IMR-90 (cell line): ENCODE measurements at regions not wholly inside any gene's neighbourhood (a gene's known extent, or its start where the extent isn't known, plus 50 kb on each side); places are given as distances from the start of the nearest gene placed in this dataset.

Experiments used
- ATAC-seq: fragments of 200-7000 bp; cut with Tn5 transposase; 2 replicates; pipeline ENCODE4 v1.9.1; 2020; ENCODE audit warnings: low read depth, mild to moderate bottlenecking, moderate library complexity
- BruUV-seq: library from RNA; stranded (reverse); fragments of 400-500 nt; replicated peaks from 2 replicates; lab custom pipeline; 2021; lab: Mats Ljungman, UMichigan
- CTCF ChIA-PET: fragments of 300-600 bp; formaldehyde crosslinking; extraction: SDS; loops from one replicate; lab custom pipeline; 2021; ENCODE audit warnings: antibody characterized with exemption; lab: Yijun Ruan, JAX
- POLR2A ChIA-PET: fragments of 300-600 bp; sonication (Branson Sonifier 250); formaldehyde crosslinking; loops from one replicate; lab custom pipeline; 2022; ENCODE audit warnings: antibody characterized with exemption; ENCODE audit not compliant: unreplicated experiment; lab: Charles Lee
- DNase-seq: peaks from one replicate; pipeline ENCODE4 v3.0.0; 2013
- H2AFZ ChIP-seq: replicated peaks from 2 replicates; pipeline ENCODE3; 2013; ENCODE audit warnings: low read length, mild to moderate bottlenecking; ENCODE audit not compliant: poor library complexity
- H2AK5ac ChIP-seq: 2 replicates; pipeline ENCODE4 v1.6.1; 2013; ENCODE audit warnings: low read depth, low read length, inconsistent platforms
- H2AK9ac ChIP-seq: replicated peaks from 2 replicates; pipeline ENCODE3; 2013; ENCODE audit warnings: mild to moderate bottlenecking, low read depth, low read length, moderate library complexity; ENCODE audit not compliant: poor library complexity
- H2BK120ac ChIP-seq: 2 replicates; pipeline ENCODE4 v1.6.1; 2013; ENCODE audit warnings: low read depth, low read length, inconsistent platforms
- H2BK15ac ChIP-seq: 3 replicates; pipeline ENCODE4 v1.6.1; 2013; ENCODE audit warnings: low read depth, low read length, inconsistent platforms
- H2BK20ac ChIP-seq: 2 replicates; pipeline ENCODE4 v1.6.1; 2013; ENCODE audit warnings: low read depth, mild to moderate bottlenecking, inconsistent platforms, low read length, moderate library complexity
- H2BK5ac ChIP-seq: 2 replicates; pipeline ENCODE4 v1.6.1; 2013; ENCODE audit warnings: mild to moderate bottlenecking, low read depth, low read length, inconsistent platforms; ENCODE audit not compliant: poor library complexity, severe bottlenecking
- H3K14ac ChIP-seq: replicated peaks from 2 replicates; pipeline ENCODE4 v1.6.1; 2013; ENCODE audit warnings: low read depth, low read length, inconsistent platforms
- H3K18ac ChIP-seq: 2 replicates; pipeline ENCODE4 v1.6.1; 2013; ENCODE audit warnings: low read depth, low read length, control low read depth
- H3K23ac ChIP-seq: 2 replicates; pipeline ENCODE4 v1.6.1; 2013; ENCODE audit warnings: low read depth, low read length, inconsistent platforms
- H3K27ac ChIP-seq: 2 replicates; pipeline ENCODE4 v1.5.1; 2013; ENCODE audit warnings: mild to moderate bottlenecking, control low read depth, low read length; ENCODE audit not compliant: insufficient read depth
- H3K27me3 ChIP-seq: 2 replicates; pipeline ENCODE4 v1.6.1; 2013; ENCODE audit warnings: low read length; ENCODE audit not compliant: control insufficient read depth, insufficient read depth
- H3K36me3 ChIP-seq: 2 replicates; pipeline ENCODE4 v1.6.1; 2013; ENCODE audit warnings: low read length, mixed read lengths; ENCODE audit not compliant: control insufficient read depth, insufficient read depth
- H3K4ac ChIP-seq: 2 replicates; pipeline ENCODE4 v1.6.1; 2013; ENCODE audit warnings: low read depth, low read length, inconsistent platforms
- H3K4me1 ChIP-seq: 2 replicates; pipeline ENCODE4 v1.6.1; 2013; ENCODE audit warnings: low read length, mixed read lengths; ENCODE audit not compliant: control insufficient read depth, insufficient read depth
- H3K4me2 ChIP-seq: 2 replicates; pipeline ENCODE4 v1.6.1; 2013; ENCODE audit warnings: low read depth, mild to moderate bottlenecking, control low read depth, low read length, moderate library complexity
- H3K4me3 ChIP-seq: 2 replicates; pipeline ENCODE4 v1.5.1; 2013; ENCODE audit warnings: low read depth, mild to moderate bottlenecking, control low read depth, low read length, moderate library complexity; ENCODE audit not compliant: insufficient read depth
- H3K56ac ChIP-seq: 2 replicates; pipeline ENCODE4 v1.6.1; 2013; ENCODE audit warnings: low read length, inconsistent platforms; ENCODE audit not compliant: insufficient read depth; ENCODE audit errors: extremely low read depth
- H3K79me1 ChIP-seq, 2 experiments: 2 replicates each; pipeline ENCODE4 v1.6.1; 2013; ENCODE audit warnings: low read length in 2 of 2, inconsistent platforms in 1 of 2, low read depth in 1 of 2
- H3K9ac ChIP-seq: 2 replicates; pipeline ENCODE4 v1.6.1; 2013; ENCODE audit warnings: low read depth, low read length, control low read depth
- H3K9me1 ChIP-seq: 2 replicates; pipeline ENCODE4 v1.6.1; 2013; ENCODE audit warnings: low read length, inconsistent platforms; ENCODE audit not compliant: insufficient read depth
- H3K9me3 ChIP-seq: 2 replicates; pipeline ENCODE4 v1.6.1; 2013; ENCODE audit warnings: low read length; ENCODE audit not compliant: control insufficient read depth, insufficient read depth
- H4K20me1 ChIP-seq: 2 replicates; pipeline ENCODE4 v1.6.1; 2013; ENCODE audit warnings: low read length, inconsistent platforms; ENCODE audit not compliant: insufficient read depth
- H4K5ac ChIP-seq: 2 replicates; pipeline ENCODE4 v1.6.1; 2013; ENCODE audit warnings: mild to moderate bottlenecking, low read depth, low read length, control low read depth
- H4K8ac ChIP-seq, 2 experiments: 2 replicates each; pipeline ENCODE4 v1.6.1; 2013; ENCODE audit warnings: low read depth in 2 of 2, low read length in 2 of 2, control low read depth in 1 of 2, inconsistent platforms in 1 of 2
- H4K91ac ChIP-seq: 2 replicates; pipeline ENCODE4 v1.6.1; 2013; ENCODE audit warnings: low read depth, low read length, inconsistent platforms; ENCODE audit not compliant: insufficient read depth
- MAFK ChIP-seq: IDR thresholded peaks from 2 replicates; pipeline ENCODE4 v1.6.1; 2012; ENCODE audit warnings: low read depth, low read length, improper control_type of control experiment
- MAZ ChIP-seq: IDR thresholded peaks from 2 replicates; pipeline ENCODE4 v1.6.1; 2012; ENCODE audit warnings: low read depth, mild to moderate bottlenecking, low read length, improper control_type of control experiment, moderate library complexity, borderline replicate concordance
- RAD21 ChIP-seq: IDR thresholded peaks from 2 replicates; pipeline ENCODE4 v1.6.1; 2012; ENCODE audit warnings: low read length, improper control_type of control experiment
- WGBS, 2 experiments: methylation state at CpG; one replicate each; pipeline versions ENCODE4 v1.1.5 to v1.1.7; 2013; ENCODE audit warnings: missing lambda C conversion rate in 2 of 2; ENCODE audit not compliant: insufficient read length in 1 of 2; ENCODE audit errors: extremely low coverage in 2 of 2; 5-methylcytosine and 5-hydroxymethylcytosine counted together
- dilution Hi-C: fragments of 300-500 bp; cut with HindIII; formaldehyde crosslinking; loops from one replicate; pipeline ENCODE4 v1.14.3; 2018; ENCODE audit warnings: low sequenced_read_pairs; ENCODE audit not compliant: unreplicated experiment
- in situ Hi-C: fragments of 300-500 bp; cut with MboI; formaldehyde crosslinking; loops from 3 replicates; pipeline ENCODE4 v1.14.3; 2019; ENCODE audit warnings: low sequenced_read_pairs, inconsistent platforms, mixed read lengths
- intact Hi-C: fragments of 100-400 bp; cut with micrococcal nuclease; formaldehyde crosslinking; loops from 2 replicates; pipeline ENCODE4 v1.10.0; 2022

GRCh38 chr14:53620317-53620716 is 336.3 kb downstream of the BMP4 start:
- peak; percentile 52 for DNase-seq
- peak overlapping the region; percentile 40 for H4K91ac ChIP-seq
- H3K79me1 ChIP-seq: no peaks in the 10 kb centered on the region
- H3K56ac ChIP-seq: peak overlapping the region; percentile 58; the same call in 1 of the 2 replicates
- whole genome bisulfite sequencing, 2 experiments: no CpG with 5 or more reads among the region's 2 CpGs
- H3K27me3 ChIP-seq: peaks cover 2% of the 10 kb centered on the region; the same call in 1 of the 2 replicates
- H3K36me3 ChIP-seq: no peaks in the 10 kb centered on the region
- ATAC-seq: peak; percentile 76
- peak overlapping the region; percentile 77; the same call in 1 of the 2 replicates for H2BK20ac ChIP-seq
- H3K9me1 ChIP-seq: peaks cover 10% of the 10 kb centered on the region
- H3K27ac ChIP-seq: peak overlapping the region; percentile 92; the same call in 1 of the 2 replicates
- H3K4me1 ChIP-seq: peaks cover 20% of the 10 kb centered on the region
- H2BK15ac ChIP-seq: no peak overlapping the region; the same call in 2 of the 3 replicates
- peak overlapping the region; percentile 42; the same call in 1 of the 2 replicates for H3K4ac ChIP-seq
- peak overlapping the region; percentile 61 for H2BK120ac ChIP-seq
- H3K14ac ChIP-seq: no peak overlapping the region
- no peak overlapping the region for H2AFZ ChIP-seq
- no peaks in the 10 kb centered on the region for H4K20me1 ChIP-seq
- POLR2A ChIA-PET: no interaction called here
- CTCF ChIA-PET: interaction anchor here (1.5 kb wide), 1 partner anchor 15 kb away, joined by 3 read pairs; no protein-coding TSS in a partner anchor
- dilution Hi-C loops: no loop called here
- no peak overlapping the region for H3K4me3 ChIP-seq
- H3K9me3 ChIP-seq: no peaks in the 10 kb centered on the region
- no TSS peak for BruUV-seq
- H3K4me2 ChIP-seq: peak overlapping the region; percentile 36
- no peak overlapping the region for H3K23ac ChIP-seq
- TF ChIP-seq RAD21 (no peak), MAFK (no peak), MAZ (no peak)
- H2AK9ac ChIP-seq: no peak overlapping the region
- peak overlapping the region; percentile 41 for H3K9ac ChIP-seq
- in situ Hi-C loops: no loop called here
- H4K8ac ChIP-seq: peak overlapping the region; percentile 17 to 50; a peak in 2 of 4 replicates
- H2BK5ac ChIP-seq: peak overlapping the region; percentile 30
- peak overlapping the region; percentile 89 for H3K18ac ChIP-seq
- intact Hi-C loops: loop anchor here (5.0 kb wide), 2 partner anchors 78 to 332 kb away; no protein-coding TSS in a partner anchor
- no peak overlapping the region; the same call in 1 of the 2 replicates for H4K5ac ChIP-seq
- no peak overlapping the region for H2AK5ac ChIP-seq
